ENCODE measurements at regions not wholly inside any gene's neighbourhood (a gene's known extent, or its start where the extent isn't known, plus 50 kb on each side); places are given as distances from the start of the nearest gene placed in this dataset.

GRCh38 chr6:78484198-78485064 is 382.9 kb upstream of the IRAK1BP1 start:
- H3K36me3 ChIP-seq (ENCODE audit: low read depth), result no peaks in the 10 kb centered on the region
- H3K27ac ChIP-seq (ENCODE audit: poor library complexity, severe bottlenecking), result no peak overlapping the region
- peaks cover 3% of the 10 kb centered on the region for H3K4me1 ChIP-seq (ENCODE audit: insufficient read depth, poor library complexity, severe bottlenecking)
- TF ChIP-seq, protein P1, sequence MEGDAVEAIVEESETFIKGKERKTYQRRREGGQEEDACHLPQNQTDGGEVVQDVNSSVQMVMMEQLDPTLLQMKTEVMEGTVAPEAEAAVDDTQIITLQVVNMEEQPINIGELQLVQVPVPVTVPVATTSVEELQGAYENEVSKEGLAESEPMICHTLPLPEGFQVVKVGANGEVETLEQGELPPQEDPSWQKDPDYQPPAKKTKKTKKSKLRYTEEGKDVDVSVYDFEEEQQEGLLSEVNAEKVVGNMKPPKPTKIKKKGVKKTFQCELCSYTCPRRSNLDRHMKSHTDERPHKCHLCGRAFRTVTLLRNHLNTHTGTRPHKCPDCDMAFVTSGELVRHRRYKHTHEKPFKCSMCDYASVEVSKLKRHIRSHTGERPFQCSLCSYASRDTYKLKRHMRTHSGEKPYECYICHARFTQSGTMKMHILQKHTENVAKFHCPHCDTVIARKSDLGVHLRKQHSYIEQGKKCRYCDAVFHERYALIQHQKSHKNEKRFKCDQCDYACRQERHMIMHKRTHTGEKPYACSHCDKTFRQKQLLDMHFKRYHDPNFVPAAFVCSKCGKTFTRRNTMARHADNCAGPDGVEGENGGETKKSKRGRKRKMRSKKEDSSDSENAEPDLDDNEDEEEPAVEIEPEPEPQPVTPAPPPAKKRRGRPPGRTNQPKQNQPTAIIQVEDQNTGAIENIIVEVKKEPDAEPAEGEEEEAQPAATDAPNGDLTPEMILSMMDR (IDR thresholded peaks at IDR 0.05; ENCODE audit: poor library complexity, severe bottlenecking), result no peak
- H3K27me3 ChIP-seq (ENCODE audit: insufficient read depth, poor library complexity, severe bottlenecking), result no peaks in the 10 kb centered on the region
- ATAC-seq (ENCODE audit: low read depth) (no peak), DNase-seq (ENCODE audit: low spot score) (no peak)
- no peaks in the 10 kb centered on the region for H3K9me3 ChIP-seq (ENCODE audit: severe bottlenecking)
- H3K4me3 ChIP-seq (ENCODE audit: severe bottlenecking), result no peak overlapping the region

DNA sequence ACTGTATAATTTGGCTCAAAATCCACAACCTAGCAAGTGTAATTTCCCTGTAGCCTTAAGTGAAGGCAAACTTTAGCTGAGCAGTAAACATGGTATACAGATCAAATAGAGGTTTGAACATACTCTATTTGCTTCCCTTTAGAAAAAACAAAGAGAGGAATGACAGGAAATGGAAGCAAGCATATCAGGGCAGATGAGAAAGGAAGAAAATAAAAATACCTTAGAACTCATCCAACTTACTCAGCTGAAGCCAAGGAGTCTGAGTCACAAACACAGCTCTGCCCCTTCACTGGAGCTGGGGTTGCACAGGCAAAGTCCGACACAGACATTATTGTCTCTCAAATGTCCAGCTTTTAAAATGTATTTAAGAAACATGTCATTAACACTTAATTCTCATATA is 379.9 kb upstream of the IRAK1BP1 start:
- ATAC-seq (ENCODE audit: low read depth) (peak; percentile 41; the same call in 1 of the 3 replicates), DNase-seq (ENCODE audit: low spot score) (no peak)
- no peaks in the 10 kb centered on the region for H3K27me3 ChIP-seq (ENCODE audit: insufficient read depth, poor library complexity, severe bottlenecking)

GRCh38 chr6:78489874-78490273 is 377.5 kb upstream of the IRAK1BP1 start:
- H3K27ac ChIP-seq (ENCODE audit: poor library complexity, severe bottlenecking), result no peak overlapping the region
- ATAC-seq (ENCODE audit: low read depth) (peak; percentile 56; the same call in 1 of the 3 replicates), DNase-seq (ENCODE audit: low spot score) (no peak)

More for the DNA sequence above, 379.9 kb upstream of the IRAK1BP1 start:
- H3K27ac ChIP-seq (ENCODE audit: poor library complexity, severe bottlenecking), result no peak overlapping the region
- H3K36me3 ChIP-seq (ENCODE audit: low read depth), result no peaks in the 10 kb centered on the region
- TF ChIP-seq, protein P1 (IDR thresholded peaks at IDR 0.05; ENCODE audit: poor library complexity, severe bottlenecking), result no peak
- H3K9me3 ChIP-seq (ENCODE audit: severe bottlenecking), result no peaks in the 10 kb centered on the region
- no peak overlapping the region for H3K4me3 ChIP-seq (ENCODE audit: severe bottlenecking)
- H3K4me1 ChIP-seq (ENCODE audit: insufficient read depth, poor library complexity, severe bottlenecking), result peaks cover 18% of the 10 kb centered on the region

DNA sequence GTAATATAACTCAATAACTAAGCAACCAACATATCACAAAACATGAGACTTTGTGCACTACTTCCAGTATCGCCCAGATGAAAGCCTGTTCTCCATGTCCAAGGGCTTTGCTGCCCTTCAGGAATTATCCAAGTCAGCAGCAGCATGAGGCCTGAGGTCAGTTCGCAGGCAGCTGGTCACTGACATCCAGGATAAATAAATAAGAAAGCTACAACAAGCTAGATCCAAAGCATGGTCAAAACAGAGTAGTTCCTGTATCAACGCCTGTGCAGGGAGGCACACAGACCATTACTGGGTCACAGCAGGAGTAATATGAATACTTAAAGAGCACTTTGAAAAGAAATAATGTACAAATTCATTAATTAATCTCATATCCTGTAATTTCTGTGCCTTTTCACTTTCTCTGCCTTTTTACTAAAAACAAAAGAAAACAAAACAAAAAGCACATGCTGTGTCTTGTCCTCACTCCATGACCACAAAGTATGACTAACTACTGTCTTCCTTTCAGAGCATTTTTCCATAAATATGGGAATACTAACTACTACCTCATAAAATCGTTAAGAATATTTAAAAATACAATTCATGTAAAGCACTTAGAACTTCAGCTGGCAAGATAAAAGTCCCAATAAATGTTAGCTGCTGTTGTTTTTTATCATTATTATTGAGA is 374.9 kb upstream of the IRAK1BP1 start:
- Histone ChIP-seq H3K27ac (ENCODE audit: poor library complexity, severe bottlenecking) (peak overlapping the region; percentile 53), H3K4me1 (ENCODE audit: insufficient read depth, poor library complexity, severe bottlenecking) (peaks cover 29% of the 10 kb centered on the region), H3K4me3 (ENCODE audit: severe bottlenecking) (no peak overlapping the region), H3K36me3 (ENCODE audit: low read depth) (no peaks in the 10 kb centered on the region), H3K9me3 (ENCODE audit: severe bottlenecking) (no peaks in the 10 kb centered on the region), H3K27me3 (ENCODE audit: insufficient read depth, poor library complexity, severe bottlenecking) (no peaks in the 10 kb centered on the region)
- TF ChIP-seq, protein P1 (IDR thresholded peaks at IDR 0.05; ENCODE audit: poor library complexity, severe bottlenecking), result no peak
- no peak for DNase-seq (ENCODE audit: low spot score)
- peak; percentile 83 for ATAC-seq (ENCODE audit: low read depth)

More at GRCh38 chr6:78489874-78490273, 377.5 kb upstream of the IRAK1BP1 start:
- no peaks in the 10 kb centered on the region for H3K36me3 ChIP-seq (ENCODE audit: low read depth)
- no peak overlapping the region for H3K4me3 ChIP-seq (ENCODE audit: severe bottlenecking)
- no peaks in the 10 kb centered on the region for H3K27me3 ChIP-seq (ENCODE audit: insufficient read depth, poor library complexity, severe bottlenecking)
- H3K4me1 ChIP-seq (ENCODE audit: insufficient read depth, poor library complexity, severe bottlenecking), result peaks cover 29% of the 10 kb centered on the region
- no peaks in the 10 kb centered on the region for H3K9me3 ChIP-seq (ENCODE audit: severe bottlenecking)
- TF ChIP-seq, protein P1 (IDR thresholded peaks at IDR 0.05; ENCODE audit: poor library complexity, severe bottlenecking), result no peak

Data from RWPE2 (cell line).